NCI-H446 treated with DMSO at 0.1 percent for 48 hours (cell line): ENCODE measurements at regions not wholly inside any gene's neighbourhood (a gene's known extent, or its start where the extent isn't known, plus 50 kb on each side); places are given as distances from the start of the nearest gene placed in this dataset.
"Not testable (repeated sequence)": the region's sequence is repeated elsewhere in the genome, so short reads cannot be mapped to it uniquely, and the experiment has no call there.

Source experiments
- DNase-seq: peaks from one replicate; lab custom pipeline; 2025; lab: John Stamatoyannopoulos, UW

GRCh38 chr5:96170481-96171125 is 209.0 kb upstream of the ELL2 start:
- not testable (repeated sequence) for DNase-seq

- DNase-seq: not testable (repeated sequence)
These were observed 207.2 kb upstream of the ELL2 start for GRCh38 chr5:96168833-96169232.

GRCh38 chr5:96159043-96159442 is 197.4 kb upstream of the ELL2 start:
- no peak for DNase-seq

GRCh38 chr5:96157841-96158291 is 196.2 kb upstream of the ELL2 start:
- DNase-seq: no peak

- no peak for DNase-seq
These were observed 195.6 kb upstream of the ELL2 start for GRCh38 chr5:96157077-96157780.

GRCh38 chr5:96155147-96155546 is 193.5 kb upstream of the ELL2 start:
- no peak for DNase-seq

GRCh38 chr5:96151891-96152290 is 190.2 kb upstream of the ELL2 start:
- no peak for DNase-seq

GRCh38 chr5:96150007-96150406 is 188.4 kb upstream of the ELL2 start:
- DNase-seq: no peak

GRCh38 chr5:96149546-96149945 is 187.9 kb upstream of the ELL2 start:
- DNase-seq: no peak

GRCh38 chr5:96149021-96149420 is 187.4 kb upstream of the ELL2 start:
- DNase-seq: no peak

GRCh38 chr5:96148376-96148775 is 186.7 kb upstream of the ELL2 start:
- DNase-seq: no peak

- DNase-seq: no peak
These were observed 186.2 kb upstream of the ELL2 start for GRCh38 chr5:96147866-96148265.

GRCh38 chr5:96146675-96147074 is 185.0 kb upstream of the ELL2 start:
- no peak for DNase-seq

GRCh38 chr5:96144289-96144688 is 182.6 kb upstream of the ELL2 start:
- no peak for DNase-seq

GRCh38 chr5:96143450-96143849 is 181.8 kb upstream of the ELL2 start:
- no peak for DNase-seq

- DNase-seq: no peak
These were observed 181.3 kb upstream of the ELL2 start for GRCh38 chr5:96142786-96143434.

- DNase-seq: no peak
These were observed 180.6 kb upstream of the ELL2 start for GRCh38 chr5:96142184-96142781.

GRCh38 chr5:96141749-96142148 is 180.1 kb upstream of the ELL2 start:
- DNase-seq: no peak

- DNase-seq: no peak
These were observed 178.8 kb upstream of the ELL2 start for GRCh38 chr5:96140496-96140895.

- DNase-seq: no peak
These were observed 178.4 kb upstream of the ELL2 start for GRCh38 chr5:96140084-96140483.

- no peak for DNase-seq
These were observed 173.2 kb upstream of the ELL2 start for GRCh38 chr5:96134886-96135285.

- no peak for DNase-seq
These were observed 171.9 kb upstream of the ELL2 start for GRCh38 chr5:96133341-96134079.
